ENCODE measurements at regions not wholly inside any gene's neighbourhood (a gene's known extent, or its start where the extent isn't known, plus 50 kb on each side); places are given as distances from the start of the nearest gene placed in this dataset.

DNA sequence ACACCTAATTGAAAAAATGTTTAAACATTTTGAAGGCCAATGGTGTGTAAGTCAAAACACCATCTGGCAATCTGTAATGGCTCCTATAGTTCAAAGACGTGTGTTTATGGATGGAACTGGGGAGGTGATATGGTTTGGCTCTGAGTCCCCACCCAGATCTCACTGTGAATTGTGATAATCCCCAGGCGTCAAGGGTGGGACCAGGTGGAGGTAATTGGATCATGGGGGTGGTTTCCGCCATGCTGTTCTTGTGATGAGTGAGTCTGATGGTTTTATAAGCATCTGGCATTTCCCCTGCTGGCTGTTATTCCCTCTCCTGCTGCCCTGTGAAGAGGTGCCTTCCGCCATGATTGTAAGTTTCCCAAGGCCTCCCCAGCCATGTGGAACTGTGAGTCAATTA, 52.2 kb downstream of the ADRA2C start:
- no peak for DNase-seq (ENCODE audit: low spot score)

GRCh38 chr4:3819210-3819919, 53.2 kb downstream of the ADRA2C start:
- DNase-seq (ENCODE audit: low spot score), result no peak

- no peak for DNase-seq (ENCODE audit: low spot score)
Observed at GRCh38 chr4:3820016-3820805, 54.0 kb downstream of the ADRA2C start.

DNA sequence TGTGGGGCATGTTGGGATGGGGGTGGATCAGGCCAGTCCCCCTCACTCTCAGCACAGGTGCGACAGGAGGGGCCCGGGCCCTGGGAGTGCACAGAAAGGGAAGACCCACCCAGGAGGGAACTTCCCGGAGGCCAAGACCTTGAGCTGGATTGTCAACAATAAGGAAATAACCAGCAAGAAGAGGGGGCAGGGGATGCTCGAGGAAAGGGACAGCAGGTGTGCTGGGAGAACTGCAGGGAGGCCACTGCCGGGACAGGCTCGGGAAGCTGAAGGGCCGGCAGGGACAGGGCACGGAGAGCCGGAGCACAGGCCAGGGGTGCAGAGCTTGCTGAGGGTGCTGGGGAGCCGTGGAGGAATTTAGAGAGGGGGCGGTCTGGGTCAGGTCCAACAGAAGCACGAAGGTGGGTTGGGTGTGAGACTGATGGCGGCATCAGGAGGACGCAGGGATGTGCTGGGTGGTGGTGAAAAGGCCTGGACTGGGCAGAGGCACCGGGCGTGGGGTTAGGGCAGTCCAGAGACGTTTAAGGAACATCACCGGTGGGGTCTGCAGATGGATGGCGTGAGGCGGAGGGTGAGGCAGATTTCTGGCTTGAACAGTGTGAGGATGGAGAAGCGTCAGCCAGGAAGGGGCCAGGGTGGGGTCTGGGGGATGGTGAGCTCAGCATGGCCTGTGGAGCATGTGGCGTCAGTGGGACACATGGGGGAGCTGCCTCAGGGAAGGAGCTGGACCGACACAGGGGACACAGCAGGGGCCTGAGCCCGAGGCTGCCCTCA, 54.8 kb downstream of the ADRA2C start:
- DNase-seq (ENCODE audit: low spot score), result no peak

DNA sequence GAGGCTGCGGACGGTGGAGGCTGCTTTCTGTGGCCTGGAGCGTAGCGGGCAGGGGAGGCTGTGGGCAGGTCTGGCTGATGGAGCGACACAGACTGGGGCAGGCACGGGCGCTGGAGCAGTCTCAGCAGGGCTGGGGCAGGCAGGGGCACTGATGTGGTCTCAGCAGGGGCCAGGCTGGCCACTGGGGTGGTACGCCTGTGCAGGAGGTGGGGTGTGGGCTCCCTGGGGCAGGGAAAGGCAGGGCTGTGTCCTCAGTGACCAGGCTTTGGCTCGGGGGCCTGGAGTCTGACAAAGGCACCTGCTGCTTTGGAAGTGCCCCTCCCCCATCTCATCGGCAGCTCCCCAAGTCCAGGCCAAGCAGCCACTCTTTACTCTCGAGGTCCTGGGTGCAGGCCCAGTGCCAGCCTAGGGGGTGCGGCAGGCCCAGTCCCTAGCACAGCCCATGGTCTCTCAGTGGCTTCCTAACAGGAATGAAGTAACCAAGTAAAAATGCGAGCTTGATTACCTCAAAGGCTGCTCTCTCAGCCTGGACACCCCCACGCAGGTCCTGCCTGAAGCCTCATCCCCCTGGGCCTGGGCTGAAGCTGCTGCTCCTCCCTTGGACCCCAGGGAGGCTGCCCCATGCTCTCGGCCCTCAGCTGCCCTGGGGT, 55.5 kb downstream of the ADRA2C start:
- DNase-seq (ENCODE audit: low spot score), result no peak

DNA sequence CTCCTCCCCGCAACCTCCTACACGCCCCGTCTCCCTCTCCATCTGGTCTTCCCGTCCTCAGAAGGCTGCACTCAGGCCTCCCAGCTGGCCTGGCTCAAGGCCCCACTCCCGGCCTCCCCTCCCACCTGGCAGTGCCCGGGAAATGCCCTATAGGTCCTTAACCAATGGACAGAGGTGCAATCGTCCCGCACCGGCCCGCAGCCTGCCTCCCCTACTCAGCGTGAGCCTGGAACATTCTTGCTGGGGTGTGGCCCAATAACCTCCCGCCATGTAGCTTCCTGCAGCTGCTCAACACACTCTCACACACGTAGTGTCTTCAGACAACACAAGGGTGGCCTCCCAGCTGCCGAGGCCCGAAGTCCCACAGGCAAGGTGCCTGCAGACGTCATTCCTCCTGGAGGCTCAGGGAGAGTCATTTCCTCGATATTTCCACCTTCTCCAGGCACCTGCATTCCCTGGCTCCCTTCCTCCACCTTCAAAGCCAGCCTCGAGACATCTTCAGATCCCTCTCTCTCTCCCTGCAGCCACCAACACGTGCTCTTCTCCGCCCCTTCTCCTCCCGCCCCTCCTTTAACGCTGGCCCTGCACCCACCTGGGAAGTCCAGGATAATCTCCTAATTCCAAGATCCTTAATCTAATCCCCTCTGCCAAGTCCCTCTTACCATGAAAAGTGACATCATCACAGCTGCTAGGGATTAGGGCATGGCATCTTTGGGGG, 56.2 kb downstream of the ADRA2C start:
- DNase-seq (ENCODE audit: low spot score), result no peak

GRCh38 chr4:3823496-3824341, 57.5 kb downstream of the ADRA2C start:
- DNase-seq (ENCODE audit: low spot score), result no peak

- no peak for DNase-seq (ENCODE audit: low spot score)
Observed at GRCh38 chr4:3824521-3825270, 58.5 kb downstream of the ADRA2C start.

DNA sequence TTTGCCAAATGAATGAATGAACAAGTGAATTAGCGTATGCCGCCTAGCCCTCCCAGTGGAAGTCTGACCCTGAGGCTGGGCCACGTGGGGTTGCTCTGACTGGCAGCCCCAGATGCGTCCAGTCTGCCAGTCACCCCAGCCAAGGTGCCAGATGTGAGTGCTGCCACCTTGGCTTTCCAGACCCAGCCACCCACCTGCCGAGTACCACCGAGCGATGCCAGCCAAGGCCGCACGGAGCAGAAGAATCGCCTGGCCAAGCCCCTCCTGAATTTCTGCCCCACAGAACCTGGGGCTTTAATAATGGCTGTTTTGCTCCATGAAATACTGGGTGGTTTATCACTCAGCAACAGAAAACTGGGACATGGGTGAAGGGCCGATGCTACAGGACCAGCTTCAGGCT, 59.3 kb downstream of the ADRA2C start:
- no peak for DNase-seq (ENCODE audit: low spot score)

DNA sequence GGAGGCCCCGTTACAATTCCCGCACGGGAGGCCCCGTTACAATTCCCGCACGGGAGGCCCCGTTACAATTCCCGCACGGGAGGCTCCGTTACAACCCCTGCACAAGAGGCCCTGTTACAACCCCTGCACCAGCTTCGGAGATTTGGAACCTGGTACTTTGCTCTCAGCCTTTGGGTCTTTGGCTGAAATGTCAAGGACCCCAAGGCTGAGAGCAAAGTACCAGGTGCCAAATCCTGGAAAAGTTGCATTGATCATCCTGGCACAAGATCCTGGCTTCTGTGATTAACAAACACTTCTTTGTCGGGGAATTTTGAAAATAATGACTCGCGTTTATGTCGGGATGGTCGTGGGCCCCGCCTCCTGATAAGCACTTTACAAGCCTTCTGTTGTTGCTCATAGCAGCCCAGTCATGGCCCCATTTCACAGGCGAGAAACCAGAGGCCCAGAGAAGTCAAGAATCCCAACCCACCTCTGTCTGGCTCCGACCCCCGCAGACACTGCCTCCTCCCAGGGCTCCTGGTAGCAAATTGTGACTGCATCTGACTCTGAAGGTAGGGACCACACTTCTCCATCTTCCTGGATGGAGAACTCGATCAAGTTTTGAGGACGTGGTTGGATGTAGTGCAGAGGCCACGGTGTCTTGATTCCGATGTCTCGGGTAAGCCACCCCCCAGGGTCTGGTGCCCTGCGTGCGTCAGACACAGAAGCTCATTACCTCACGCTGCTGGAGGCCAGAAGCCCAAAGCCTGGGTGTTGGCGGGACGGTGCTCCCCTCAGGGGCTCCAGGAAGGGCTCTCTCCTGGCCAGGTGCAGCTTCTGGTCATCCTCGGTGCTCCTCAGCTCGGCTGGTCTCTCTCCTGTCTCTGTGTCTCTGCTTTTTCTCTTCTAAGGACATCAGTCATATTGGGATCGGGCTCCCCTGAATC, 60.3 kb downstream of the ADRA2C start:
- no peak for DNase-seq (ENCODE audit: low spot score)

DNA sequence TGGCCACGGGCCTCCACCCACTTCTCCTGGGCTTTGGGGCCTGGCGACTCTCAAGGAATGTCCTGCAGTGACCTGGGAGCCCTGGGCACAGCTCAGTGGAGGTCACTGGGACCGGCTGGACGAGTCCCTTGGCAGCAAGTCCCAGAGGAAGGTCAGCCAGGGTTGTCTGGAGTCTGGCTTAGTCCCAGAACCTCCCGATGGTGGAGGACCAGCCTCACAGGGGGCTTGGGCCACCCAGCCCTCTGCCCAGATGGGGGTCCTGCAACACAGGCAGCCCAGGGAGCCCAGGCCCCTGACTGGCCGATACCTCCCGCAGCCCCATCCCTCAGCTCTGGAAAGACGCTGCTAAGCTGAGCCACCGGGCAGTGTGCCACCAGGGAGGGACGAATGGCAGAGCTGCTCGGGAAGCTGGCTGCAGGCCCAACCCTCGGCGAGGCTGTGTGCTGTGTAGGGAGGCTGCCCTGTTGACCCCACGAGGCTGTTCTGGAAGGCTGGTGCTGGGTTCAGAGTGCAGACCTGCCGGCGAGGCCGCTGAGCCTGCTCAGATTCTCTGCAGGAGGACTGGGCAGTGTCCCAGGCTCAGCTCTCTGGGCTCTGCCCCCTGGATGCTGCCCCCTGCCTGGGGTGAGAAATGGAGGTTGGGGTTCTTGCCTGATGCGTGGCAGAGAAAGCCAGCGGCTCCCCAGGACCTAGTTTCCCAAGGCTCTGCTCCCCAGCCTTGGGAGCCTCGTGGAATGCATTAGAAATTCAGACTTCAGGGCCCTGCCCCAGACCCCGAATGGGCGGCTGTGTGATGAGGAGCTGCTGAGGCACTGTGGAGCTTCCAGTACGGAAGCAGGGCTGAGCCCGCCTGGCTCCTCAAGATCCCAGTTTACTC, 61.7 kb downstream of the ADRA2C start:
- DNase-seq (ENCODE audit: low spot score), result no peak

DNA sequence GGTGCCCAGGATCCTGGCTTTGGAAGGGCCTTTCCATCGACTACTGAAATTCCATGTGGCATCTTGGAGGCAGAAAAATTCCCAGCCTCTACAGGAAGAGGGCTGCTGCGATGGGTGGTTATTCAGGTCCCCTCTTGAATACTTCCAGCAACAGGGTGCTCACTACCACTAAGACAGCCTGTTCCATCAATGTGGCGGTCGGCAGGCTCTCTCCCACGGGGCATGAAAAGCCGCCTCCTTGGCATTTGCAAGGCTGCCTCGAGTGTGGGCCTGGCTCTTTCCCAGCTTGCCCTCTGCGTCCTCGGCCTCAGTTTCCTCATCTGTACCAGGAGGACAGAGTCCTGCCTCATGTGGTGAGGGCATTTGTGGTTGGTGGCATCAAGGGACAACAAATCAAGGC, 62.4 kb downstream of the ADRA2C start:
- no peak for DNase-seq (ENCODE audit: low spot score)

- DNase-seq (ENCODE audit: low spot score), result no peak
Observed at GRCh38 chr4:3829211-3829955, 63.2 kb downstream of the ADRA2C start.

DNA sequence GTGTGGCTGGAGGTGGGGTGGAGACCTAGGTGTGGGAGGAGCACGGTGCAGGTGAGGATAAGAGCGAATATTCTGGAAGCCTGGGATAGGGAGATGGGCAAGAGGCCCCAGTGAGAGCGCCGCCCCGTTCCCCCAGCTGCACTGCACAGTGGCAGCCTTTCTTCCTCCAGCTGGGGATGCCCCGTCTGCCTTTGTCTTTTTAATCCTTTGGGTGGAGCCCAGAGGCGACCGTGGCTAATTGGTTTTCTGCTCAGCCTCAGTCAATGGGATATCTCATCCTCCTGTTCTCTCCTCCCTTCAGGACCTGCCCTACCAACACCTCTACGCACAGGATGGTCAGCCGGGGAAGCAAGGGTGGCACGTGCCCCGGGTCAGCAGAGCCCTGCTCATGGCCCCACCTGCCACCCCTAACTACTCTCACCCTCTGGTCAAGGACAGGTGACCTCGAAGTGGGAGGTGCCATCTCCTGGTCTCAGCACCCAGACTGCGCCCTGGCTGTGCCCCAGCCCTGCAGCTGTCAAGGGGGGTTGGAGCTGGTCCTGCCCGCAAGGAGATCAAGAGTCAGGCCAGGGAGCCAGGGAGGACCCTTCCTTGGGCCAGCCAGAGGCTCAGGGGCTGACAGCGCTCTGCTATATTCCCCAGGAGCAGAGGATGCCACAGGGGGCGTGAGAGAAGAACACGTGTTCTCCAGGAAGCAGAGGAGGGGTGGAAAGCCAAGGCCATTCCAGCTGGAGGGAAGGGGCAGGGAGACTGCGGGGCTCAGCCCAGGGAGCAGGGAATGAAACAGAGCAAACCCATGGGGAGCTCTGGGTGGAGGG, 64.0 kb downstream of the ADRA2C start:
- no peak for DNase-seq (ENCODE audit: low spot score)

GRCh38 chr4:3830774-3831528, 64.8 kb downstream of the ADRA2C start:
- no peak for DNase-seq (ENCODE audit: low spot score)
